ENCODE measurements at regions not wholly inside any gene's neighbourhood (a gene's known extent, or its start where the extent isn't known, plus 50 kb on each side); places are given as distances from the start of the nearest gene placed in this dataset.

- no peak for TF ChIP-seq CTCF (IDR thresholded peaks at IDR 0.05; ENCODE audit: low read depth, low read length)
Observed at GRCh38 chr13:111552891-111553655, 232.6 kb downstream of the TEX29 start.

DNA sequence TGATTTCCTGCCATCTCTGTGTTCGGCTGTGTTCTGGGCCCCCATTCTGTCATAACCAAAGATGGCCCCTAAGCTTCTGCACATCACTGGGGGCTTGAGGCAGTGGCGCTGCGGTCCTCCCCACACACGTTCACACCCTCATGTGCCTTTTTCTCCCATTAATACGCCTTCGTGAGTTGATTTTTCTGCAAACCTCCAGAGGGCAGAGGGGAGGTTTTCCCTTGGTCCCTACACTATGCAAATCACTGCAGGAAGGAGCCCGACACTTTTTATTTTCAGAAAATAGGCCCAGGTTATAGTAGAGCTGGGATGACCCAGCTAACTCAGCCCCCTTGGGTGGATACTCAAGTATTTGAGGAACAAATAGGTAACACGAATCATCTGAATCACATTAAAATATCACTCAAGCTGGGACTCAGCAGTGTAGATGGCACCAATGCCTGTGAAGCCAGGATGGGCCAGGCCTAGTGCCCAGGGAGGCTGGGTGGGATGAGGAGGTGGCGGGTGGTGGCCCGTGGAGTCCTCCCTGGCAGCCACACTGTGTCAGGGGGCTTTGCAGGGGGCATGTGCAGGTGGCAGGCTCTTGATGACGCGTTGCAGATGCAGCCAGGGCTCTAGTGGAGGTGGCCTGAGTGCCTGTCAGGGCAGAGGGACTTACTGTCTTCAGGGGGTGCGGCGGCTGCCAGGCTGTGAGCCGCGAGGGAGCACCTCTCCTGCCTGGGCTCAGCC lies 234.3 kb downstream of the TEX29 start:
- H3K4me3 ChIP-seq (ENCODE audit: low read depth, low read length) = no peak overlapping the region
- TF ChIP-seq CTCF (IDR thresholded peaks at IDR 0.05; ENCODE audit: low read depth, low read length) = no peak

More at GRCh38 chr13:111552891-111553655, 232.6 kb downstream of the TEX29 start:
- H3K4me3 ChIP-seq (ENCODE audit: low read depth, low read length) = no peak overlapping the region

DNA sequence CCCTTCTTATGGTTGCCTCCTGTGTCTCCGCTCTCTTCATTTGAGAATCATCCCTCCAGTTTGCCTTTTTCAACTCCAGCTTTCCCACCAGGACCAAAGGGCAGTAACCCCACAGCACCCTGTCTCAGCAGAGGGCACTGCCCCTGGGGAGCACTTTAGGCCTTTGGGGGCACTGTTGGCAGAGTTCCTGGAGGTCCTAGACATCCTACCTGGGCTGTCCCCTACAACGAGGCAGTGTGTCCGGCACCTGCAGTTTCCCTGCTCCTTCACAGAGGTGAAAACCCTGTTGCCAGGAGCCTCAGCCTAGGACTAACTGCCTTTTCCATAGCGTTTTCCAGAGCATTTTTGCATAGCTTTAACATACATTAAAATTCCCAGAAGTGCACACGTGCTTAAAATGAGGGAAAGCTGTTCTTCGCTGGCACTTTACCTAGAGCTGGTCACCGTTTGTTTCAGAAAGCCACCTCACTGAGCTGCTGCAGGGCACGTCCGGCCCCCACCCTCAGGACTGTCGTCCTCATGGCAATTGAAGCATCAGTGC lies 234.9 kb downstream of the TEX29 start:
- H3K4me3 ChIP-seq (ENCODE audit: low read depth, low read length) = no peak overlapping the region
- no peak for TF ChIP-seq CTCF (IDR thresholded peaks at IDR 0.05; ENCODE audit: low read depth, low read length)

- H3K4me3 ChIP-seq (ENCODE audit: low read depth, low read length) = no peak overlapping the region
- TF ChIP-seq CTCF (IDR thresholded peaks at IDR 0.05; ENCODE audit: low read depth, low read length) = no peak
Observed at GRCh38 chr13:111555903-111556302, 235.5 kb downstream of the TEX29 start.

GRCh38 chr13:111556496-111556895 lies 236.1 kb downstream of the TEX29 start:
- TF ChIP-seq CTCF (IDR thresholded peaks at IDR 0.05; ENCODE audit: low read depth, low read length) = no peak
- no peak overlapping the region for H3K4me3 ChIP-seq (ENCODE audit: low read depth, low read length)

GRCh38 chr13:111557921-111558699 lies 237.7 kb downstream of the TEX29 start:
- H3K4me3 ChIP-seq (ENCODE audit: low read depth, low read length) = no peak overlapping the region
- TF ChIP-seq CTCF (IDR thresholded peaks at IDR 0.05; ENCODE audit: low read depth, low read length) = no peak

Measured in WI38 (cell line).